ENCODE measurements at regions not wholly inside any gene's neighbourhood (a gene's known extent, or its start where the extent isn't known, plus 50 kb on each side); places are given as distances from the start of the nearest gene placed in this dataset.

- H3K4me2 ChIP-seq (ENCODE audit: low read depth, low read length), result no peak overlapping the region
- H3K4me3 ChIP-seq (ENCODE audit: low read length), result no peak overlapping the region
- H3K27me3 ChIP-seq (replicated peaks; ENCODE audit: insufficient read depth, low read length), result no peaks in the 10 kb centered on the region
- no peak overlapping the region for H3K27ac ChIP-seq (ENCODE audit: low read length)
- no peaks in the 10 kb centered on the region for H3K9me3 ChIP-seq (replicated peaks; ENCODE audit: insufficient read depth, low read length)
- H3K4me1 ChIP-seq (ENCODE audit: low read length), result no peaks in the 10 kb centered on the region
- no peak for DNase-seq
- no peak for TF ChIP-seq EZH2 (optimal IDR thresholded peaks at IDR 0.05; ENCODE audit: low read depth, low read length)
- TF ChIP-seq EZH2phosphoT487 (IDR thresholded peaks at IDR 0.05; ENCODE audit: low read length), result no peak
- TF ChIP-seq CTCF (IDR thresholded peaks at IDR 0.05; ENCODE audit: low read length), result no peak
- no peaks in the 10 kb centered on the region for H3K79me2 ChIP-seq (ENCODE audit: low read length)
- H3K9me2 ChIP-seq (replicated peaks; ENCODE audit: insufficient read depth, low read length), result no peaks in the 10 kb centered on the region
- no peak overlapping the region for H2AFZ ChIP-seq (ENCODE audit: low read length)
- H4K20me1 ChIP-seq (ENCODE audit: insufficient read depth, low read length), result no peaks in the 10 kb centered on the region
- H3K36me3 ChIP-seq (replicated peaks; ENCODE audit: insufficient read depth, low read length), result no peaks in the 10 kb centered on the region
- no peaks in the 10 kb centered on the region for H3F3A ChIP-seq (ENCODE audit: insufficient read depth, low read length)
- no peak overlapping the region for H3K9ac ChIP-seq (ENCODE audit: low read length)
Measured at GRCh38 chr15:45918839-45919238, 284.0 kb downstream of the SQOR start.

DNA sequence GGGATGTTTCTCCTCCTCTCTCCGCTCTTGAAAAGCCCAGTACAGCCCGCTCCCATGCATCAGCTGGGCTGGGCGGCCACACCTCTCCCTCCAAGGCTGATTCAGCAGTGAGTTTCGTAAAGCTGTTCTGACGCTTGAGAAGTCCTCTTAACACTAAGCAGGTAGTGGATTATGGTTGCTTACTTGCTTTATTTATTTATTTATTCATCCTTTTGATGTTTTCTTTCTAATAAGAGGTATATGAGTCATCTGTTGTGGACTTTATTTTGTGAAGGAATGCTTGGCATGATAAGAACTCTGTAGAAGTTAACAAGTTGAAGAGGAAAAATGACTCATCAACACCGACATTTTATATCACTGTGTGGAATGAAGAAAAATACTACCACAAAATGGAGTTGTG lies 285.0 kb downstream of the SQOR start:
- Histone ChIP-seq H3K79me2 (ENCODE audit: low read length) (no peaks in the 10 kb centered on the region), H3K27me3 (replicated peaks; ENCODE audit: insufficient read depth, low read length) (no peaks in the 10 kb centered on the region), H3K36me3 (replicated peaks; ENCODE audit: insufficient read depth, low read length) (no peaks in the 10 kb centered on the region), H3K27ac (ENCODE audit: low read length) (no peak overlapping the region), H3K9me2 (replicated peaks; ENCODE audit: insufficient read depth, low read length) (no peaks in the 10 kb centered on the region), H4K20me1 (ENCODE audit: insufficient read depth, low read length) (no peaks in the 10 kb centered on the region), H2AFZ (ENCODE audit: low read length) (no peak overlapping the region), H3K4me3 (ENCODE audit: low read length) (no peak overlapping the region), H3K9ac (ENCODE audit: low read length) (no peak overlapping the region), H3F3A (ENCODE audit: insufficient read depth, low read length) (no peaks in the 10 kb centered on the region), H3K9me3 (replicated peaks; ENCODE audit: insufficient read depth, low read length) (no peaks in the 10 kb centered on the region), H3K4me2 (ENCODE audit: low read depth, low read length) (no peak overlapping the region), H3K4me1 (ENCODE audit: low read length) (no peaks in the 10 kb centered on the region)
- TF ChIP-seq EZH2phosphoT487 (IDR thresholded peaks at IDR 0.05; ENCODE audit: low read length) (no peak), CTCF (IDR thresholded peaks at IDR 0.05; ENCODE audit: low read length) (no peak), EZH2 (optimal IDR thresholded peaks at IDR 0.05; ENCODE audit: low read depth, low read length) (no peak)
- no peak for DNase-seq

DNA sequence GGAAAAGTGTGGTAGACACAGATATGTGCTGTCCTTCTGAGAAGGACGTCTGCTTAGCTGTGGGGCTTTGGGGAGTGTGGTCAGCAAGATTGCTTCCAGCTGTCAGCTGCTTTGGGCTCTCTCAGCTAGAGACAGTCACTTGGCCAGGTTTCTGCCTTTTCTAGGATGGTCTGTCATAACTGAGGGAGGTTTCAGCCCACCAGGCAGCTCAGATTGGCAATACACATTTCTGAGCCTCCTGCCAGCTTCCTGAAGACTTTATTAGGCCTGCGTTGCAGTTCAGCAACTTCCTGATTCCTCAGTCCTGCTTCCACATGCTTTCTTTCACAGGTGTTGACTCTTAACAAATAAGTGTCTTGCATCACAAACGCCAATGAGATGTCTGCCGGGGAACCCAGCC lies 286.5 kb downstream of the SQOR start:
- H3K36me3 ChIP-seq (replicated peaks; ENCODE audit: insufficient read depth, low read length), result no peaks in the 10 kb centered on the region
- no peak for DNase-seq

More for the DNA sequence above, 286.5 kb downstream of the SQOR start:
- Histone ChIP-seq H3K4me2 (ENCODE audit: low read depth, low read length) (no peak overlapping the region), H3K79me2 (ENCODE audit: low read length) (no peaks in the 10 kb centered on the region), H3F3A (ENCODE audit: insufficient read depth, low read length) (no peaks in the 10 kb centered on the region), H3K9me3 (replicated peaks; ENCODE audit: insufficient read depth, low read length) (no peaks in the 10 kb centered on the region), H3K9ac (ENCODE audit: low read length) (no peak overlapping the region), H2AFZ (ENCODE audit: low read length) (no peak overlapping the region), H3K4me1 (ENCODE audit: low read length) (no peaks in the 10 kb centered on the region), H3K4me3 (ENCODE audit: low read length) (no peak overlapping the region), H3K9me2 (replicated peaks; ENCODE audit: insufficient read depth, low read length) (no peaks in the 10 kb centered on the region), H4K20me1 (ENCODE audit: insufficient read depth, low read length) (no peaks in the 10 kb centered on the region), H3K27me3 (replicated peaks; ENCODE audit: insufficient read depth, low read length) (no peaks in the 10 kb centered on the region), H3K27ac (ENCODE audit: low read length) (no peak overlapping the region)
- TF ChIP-seq EZH2 (optimal IDR thresholded peaks at IDR 0.05; ENCODE audit: low read depth, low read length) (no peak), CTCF (IDR thresholded peaks at IDR 0.05; ENCODE audit: low read length) (no peak), EZH2phosphoT487 (IDR thresholded peaks at IDR 0.05; ENCODE audit: low read length) (no peak)

Measured in MM.1S (cell line).